HepG2 (cell line): ENCODE measurements at regions not wholly inside any gene's neighbourhood (a gene's known extent, or its start where the extent isn't known, plus 50 kb on each side); places are given as distances from the start of the nearest gene placed in this dataset.

Experiments used
- ATAC-seq: fragments of 200-7000 bp; cut with Tn5 transposase; 3 replicates; pipeline ENCODE4 v1.9.1; 2020; ENCODE audit warnings: mild to moderate bottlenecking, moderate library complexity
- BruUV-seq: library from RNA; stranded (reverse); fragments of 400-500 nt; replicated peaks from 2 replicates; lab custom pipeline; 2021; lab: Mats Ljungman, UMichigan
- CTCF ChIA-PET: fragments of 300-600 bp; formaldehyde crosslinking; extraction: SDS; loops from one replicate; lab custom pipeline; 2021; ENCODE audit warnings: low total read pairs, inconsistent platforms, low intra/inter-chr PET ratio; lab: Yijun Ruan, JAX
- POLR2A ChIA-PET: fragments of 350-600 bp; sonication (Branson Sonifier 250); formaldehyde crosslinking; loops from one replicate; lab custom pipeline; 2020; ENCODE audit warnings: antibody characterized with exemption, inconsistent platforms; lab: Yijun Ruan, JAX
- DNase-seq: peaks from one replicate; pipeline ENCODE4 v3.0.0-alpha.2; 2015; ENCODE audit warnings: low spot score
- FAIRE-seq: peaks from 3 replicates; lab custom pipeline; 2011; peaks lifted over from hg19 to GRCh38; lab: Jason Lieb, UNC
- H2AFZ ChIP-seq: one replicate; pipeline ENCODE4 v1.6.1; 2011; ENCODE audit warnings: low read length, inconsistent platforms
- H3K27ac ChIP-seq: fragments of 300-600 bp; 3 replicates; pipeline ENCODE4 v1.8.0; 2011; ENCODE audit warnings: mixed run types, mild to moderate bottlenecking, mixed read lengths, low read length, inconsistent platforms; ENCODE audit not compliant: insufficient read depth; ENCODE audit errors: extremely low read length
- H3K27me3 ChIP-seq, 2 experiments: fragments of 200-600 bp in 1 of 2; 2 replicates in 1 of 2; 3 replicates in 1 of 2; pipeline versions ENCODE4 v1.6.0 to v1.8.0; 2011; ENCODE audit warnings: low read length in 2 of 2, mild to moderate bottlenecking in 2 of 2, moderate library complexity in 2 of 2, inconsistent platforms in 1 of 2; ENCODE audit not compliant: insufficient read depth in 2 of 2, control insufficient read depth in 1 of 2
- H3K36me3 ChIP-seq, 2 experiments: fragments of 200-600 bp in 1 of 2; replicated peaks in 1 of 2; 2 replicates in 1 of 2; 3 replicates in 1 of 2; pipeline versions ENCODE4 v1.5.1 to v1.8.0; 2011; ENCODE audit warnings: low read length in 2 of 2, inconsistent platforms in 1 of 2; ENCODE audit not compliant: insufficient read depth in 2 of 2, control insufficient read depth in 1 of 2
- H3K4me1 ChIP-seq: 2 replicates; pipeline ENCODE4 v1.5.1; 2012; ENCODE audit warnings: low read length, inconsistent platforms; ENCODE audit not compliant: insufficient read depth
- H3K4me2 ChIP-seq: 2 replicates; pipeline ENCODE4 v1.6.0; 2011; ENCODE audit warnings: low read depth, low read length, inconsistent platforms
- H3K4me3 ChIP-seq, 3 experiments: fragments of 200-600 bp in 1 of 3; sonication (generic), shearing (Covaris generic) in 1 of 3; replicated peaks in 1 of 3; 2 replicates each; pipeline ENCODE4 v1.5.1; 2011 to 2016; ENCODE audit warnings: low read length in 3 of 3, inconsistent platforms in 2 of 3, low read depth in 2 of 3, mild to moderate bottlenecking in 2 of 3, control low read depth in 1 of 3, mixed read lengths in 1 of 3; ENCODE audit not compliant: insufficient read depth in 1 of 3
- H3K79me2 ChIP-seq: one replicate; pipeline ENCODE4 v1.6.1; 2011; ENCODE audit warnings: low read length, inconsistent platforms; ENCODE audit not compliant: insufficient read depth
- H3K9ac ChIP-seq: 2 replicates; pipeline ENCODE4 v1.6.0; 2011; ENCODE audit warnings: mild to moderate bottlenecking, low read depth, low read length, inconsistent platforms; ENCODE audit not compliant: insufficient read depth
- H3K9me3 ChIP-seq: 2 replicates; pipeline ENCODE4 v1.5.1; 2012; ENCODE audit warnings: mild to moderate bottlenecking, low read length
- H4K20me1 ChIP-seq: 2 replicates; pipeline ENCODE4 v1.6.0; 2011; ENCODE audit warnings: inconsistent platforms, mild to moderate bottlenecking, low read length, moderate library complexity; ENCODE audit not compliant: insufficient read depth
- ELF3 ChIP-seq: IDR thresholded peaks from 2 replicates; pipeline ENCODE4 v1.6.1; 2016; ENCODE audit warnings: missing genetic modification reagents, missing compliant biosample characterization
- GZF1 ChIP-seq: sonication (generic); formaldehyde crosslinking; IDR thresholded peaks from 2 replicates; pipeline ENCODE4 v1.5.1; 2020; ENCODE audit warnings: mild to moderate bottlenecking, missing genetic modification reagents
- JDP2 ChIP-seq: sonication (generic); formaldehyde crosslinking; IDR thresholded peaks from 2 replicates; pipeline ENCODE4 v1.8.1; 2022; ENCODE audit warnings: missing genetic modification reagents, borderline replicate concordance
- MIER2 ChIP-seq: IDR thresholded peaks from 2 replicates; pipeline ENCODE4 v1.6.1; 2016; ENCODE audit warnings: missing biosample characterization, missing genetic modification reagents
- NBN ChIP-seq: fragments of 450-650 bp; conservative IDR thresholded peaks from 2 replicates; pipeline ENCODE4 v1.6.1; 2017
- SMARCC2 ChIP-seq: fragments of 450-650 bp; IDR thresholded peaks from 2 replicates; pipeline ENCODE4 v1.6.1; 2017; ENCODE audit warnings: antibody characterized with exemption, mild to moderate bottlenecking
- SMYD3 ChIP-seq: sonication (generic); formaldehyde crosslinking; IDR thresholded peaks from 2 replicates; pipeline ENCODE4 v1.8.1; 2023; ENCODE audit warnings: mild to moderate bottlenecking, missing genetic modification reagents
- SSRP1 ChIP-seq: IDR thresholded peaks from 2 replicates; pipeline ENCODE4 v1.6.1; 2016; ENCODE audit warnings: control low read depth
- YY1 ChIP-seq: IDR thresholded peaks from 2 replicates; pipeline ENCODE4 v1.6.1; 2011; ENCODE audit warnings: low read length, low read depth, moderate library complexity, mild to moderate bottlenecking; ENCODE audit not compliant: insufficient read depth, insufficient replicate concordance
- ZFX ChIP-seq: sonication (generic); formaldehyde crosslinking; IDR thresholded peaks from 2 replicates; pipeline ENCODE4 v1.4.0; 2020; ENCODE audit warnings: mild to moderate bottlenecking, low read depth, missing genetic modification reagents, moderate library complexity
- ZNF143 ChIP-seq: sonication (generic); formaldehyde crosslinking; IDR thresholded peaks from 2 replicates; pipeline ENCODE4 v1.4.0; 2020; ENCODE audit warnings: missing genetic modification reagents
- ZNF331 ChIP-seq: sonication (generic); formaldehyde crosslinking; IDR thresholded peaks from 2 replicates; pipeline ENCODE4 v1.4.0; 2020; ENCODE audit warnings: missing genetic modification reagents
- ZSCAN30 ChIP-seq: sonication (generic); formaldehyde crosslinking; IDR thresholded peaks from 2 replicates; pipeline ENCODE4 v1.5.0; 2020; ENCODE audit warnings: mild to moderate bottlenecking, missing genetic modification reagents
- WGBS: methylation state at CpG from one replicate; pipeline ENCODE4 v1.1.6; 2017; ENCODE audit warnings: low lambda C conversion rate; 5-methylcytosine and 5-hydroxymethylcytosine counted together
- in situ Hi-C: cut with HindIII; loops from 2 replicates; pipeline ENCODE4 v1.10.0; 2017; ENCODE audit warnings: low pct_unique_long_range_greater_than_20kb; ENCODE audit not compliant: extremely low pct_ligation_motif_present
- intact Hi-C: fragments of 100-400 bp; cut with micrococcal nuclease; formaldehyde crosslinking; loops from one replicate; pipeline ENCODE4 v1.10.0; 2022; ENCODE audit not compliant: unreplicated experiment
- TF ChIP-seq, protein P1 (sequence below): sonication (generic); formaldehyde crosslinking; IDR thresholded peaks from 2 replicates; pipeline ENCODE4 v1.4.0; 2020; ENCODE audit warnings: missing genetic modification reagents, borderline replicate concordance

DNA sequence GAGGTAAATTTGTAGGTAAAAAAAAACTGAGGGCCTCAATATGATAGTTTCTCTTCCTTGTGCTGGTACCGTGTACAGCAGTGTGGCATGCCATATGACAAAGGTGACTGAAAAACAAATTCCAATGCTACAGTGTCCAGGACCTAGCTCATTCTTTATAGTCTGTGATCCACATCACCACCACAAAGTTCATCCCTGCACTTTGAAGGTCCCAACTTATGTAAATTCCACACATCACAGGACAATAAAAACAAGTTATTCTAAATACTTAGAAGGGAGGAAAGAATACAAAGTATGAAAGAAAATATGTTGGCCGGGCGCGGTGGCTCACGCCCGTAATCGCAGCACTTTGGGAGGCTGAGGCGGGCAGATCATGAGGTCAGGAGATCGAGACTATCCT, 314.6 kb upstream of the SGCG start:
- no peak for DNase-seq
- CTCF ChIA-PET, result no interaction called here
- Histone ChIP-seq H3K4me1 (no peaks in the 10 kb centered on the region), H3K36me3 (no peaks in the 10 kb centered on the region), H3K4me2 (no peak overlapping the region), H3K27me3 (no peaks in the 10 kb centered on the region; a peak in 1 of 5 replicates), H3K79me2 (no peaks in the 10 kb centered on the region), H3K9me3 (no peaks in the 10 kb centered on the region), H2AFZ (no peak overlapping the region), H3K9ac (no peak overlapping the region), H4K20me1 (no peaks in the 10 kb centered on the region), H3K27ac (no peak overlapping the region), H3K4me3 (no peak overlapping the region)
- in situ Hi-C loops, result no loop called here
- intact Hi-C loops, result no loop called here
- FAIRE-seq, result no peak
- no peak for ATAC-seq
- POLR2A ChIA-PET, result no interaction called here
- TF ChIP-seq ZSCAN30 (no peak), SSRP1 (CRISPR knock-in tag) (no peak), ZNF331 (CRISPR knock-in tag) (no peak), YY1 (no peak), GZF1 (CRISPR knock-in tag) (no peak), NBN (no peak), MIER2 (CRISPR knock-in tag) (no peak), ZNF143 (CRISPR knock-in tag) (no peak), SMYD3 (CRISPR knock-in tag) (no peak), ZFX (CRISPR knock-in tag) (no peak), ELF3 (no peak), JDP2 (CRISPR knock-in tag) (no peak), SMARCC2 (no peak)
- TF ChIP-seq, protein P1, sequence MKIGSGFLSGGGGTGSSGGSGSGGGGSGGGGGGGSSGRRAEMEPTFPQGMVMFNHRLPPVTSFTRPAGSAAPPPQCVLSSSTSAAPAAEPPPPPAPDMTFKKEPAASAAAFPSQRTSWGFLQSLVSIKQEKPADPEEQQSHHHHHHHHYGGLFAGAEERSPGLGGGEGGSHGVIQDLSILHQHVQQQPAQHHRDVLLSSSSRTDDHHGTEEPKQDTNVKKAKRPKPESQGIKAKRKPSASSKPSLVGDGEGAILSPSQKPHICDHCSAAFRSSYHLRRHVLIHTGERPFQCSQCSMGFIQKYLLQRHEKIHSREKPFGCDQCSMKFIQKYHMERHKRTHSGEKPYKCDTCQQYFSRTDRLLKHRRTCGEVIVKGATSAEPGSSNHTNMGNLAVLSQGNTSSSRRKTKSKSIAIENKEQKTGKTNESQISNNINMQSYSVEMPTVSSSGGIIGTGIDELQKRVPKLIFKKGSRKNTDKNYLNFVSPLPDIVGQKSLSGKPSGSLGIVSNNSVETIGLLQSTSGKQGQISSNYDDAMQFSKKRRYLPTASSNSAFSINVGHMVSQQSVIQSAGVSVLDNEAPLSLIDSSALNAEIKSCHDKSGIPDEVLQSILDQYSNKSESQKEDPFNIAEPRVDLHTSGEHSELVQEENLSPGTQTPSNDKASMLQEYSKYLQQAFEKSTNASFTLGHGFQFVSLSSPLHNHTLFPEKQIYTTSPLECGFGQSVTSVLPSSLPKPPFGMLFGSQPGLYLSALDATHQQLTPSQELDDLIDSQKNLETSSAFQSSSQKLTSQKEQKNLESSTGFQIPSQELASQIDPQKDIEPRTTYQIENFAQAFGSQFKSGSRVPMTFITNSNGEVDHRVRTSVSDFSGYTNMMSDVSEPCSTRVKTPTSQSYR (CRISPR knock-in tag), result no peak
- BruUV-seq, result no TSS peak
- WGBS, result 66% methylated on average over 9 of the region's 9 CpGs
